HepG2 (cell line): ENCODE measurements at regions not wholly inside any gene's neighbourhood (a gene's known extent, or its start where the extent isn't known, plus 50 kb on each side); places are given as distances from the start of the nearest gene placed in this dataset.

Source experiments
- ATAC-seq: fragments of 200-7000 bp; cut with Tn5 transposase; 3 replicates; pipeline ENCODE4 v1.9.1; 2020; ENCODE audit warnings: mild to moderate bottlenecking, moderate library complexity
- BruUV-seq: library from RNA; stranded (reverse); fragments of 400-500 nt; replicated peaks from 2 replicates; lab custom pipeline; 2021; lab: Mats Ljungman, UMichigan
- CTCF ChIA-PET: fragments of 300-600 bp; formaldehyde crosslinking; extraction: SDS; loops from one replicate; lab custom pipeline; 2021; ENCODE audit warnings: low total read pairs, inconsistent platforms, low intra/inter-chr PET ratio; lab: Yijun Ruan, JAX
- POLR2A ChIA-PET: fragments of 350-600 bp; sonication (Branson Sonifier 250); formaldehyde crosslinking; loops from one replicate; lab custom pipeline; 2020; ENCODE audit warnings: antibody characterized with exemption, inconsistent platforms; lab: Yijun Ruan, JAX
- DNase-seq: peaks from one replicate; pipeline ENCODE4 v3.0.0-alpha.2; 2015; ENCODE audit warnings: low spot score
- FAIRE-seq: peaks from 3 replicates; lab custom pipeline; 2011; peaks lifted over from hg19 to GRCh38; lab: Jason Lieb, UNC
- H2AFZ ChIP-seq: one replicate; pipeline ENCODE4 v1.6.1; 2011; ENCODE audit warnings: low read length, inconsistent platforms
- H3K27ac ChIP-seq: fragments of 300-600 bp; 3 replicates; pipeline ENCODE4 v1.8.0; 2011; ENCODE audit warnings: mixed run types, mild to moderate bottlenecking, mixed read lengths, low read length, inconsistent platforms; ENCODE audit not compliant: insufficient read depth; ENCODE audit errors: extremely low read length
- H3K27me3 ChIP-seq, 2 experiments: fragments of 200-600 bp in 1 of 2; 2 replicates in 1 of 2; 3 replicates in 1 of 2; pipeline versions ENCODE4 v1.6.0 to v1.8.0; 2011; ENCODE audit warnings: low read length in 2 of 2, mild to moderate bottlenecking in 2 of 2, moderate library complexity in 2 of 2, inconsistent platforms in 1 of 2; ENCODE audit not compliant: insufficient read depth in 2 of 2, control insufficient read depth in 1 of 2
- H3K36me3 ChIP-seq, 2 experiments: fragments of 200-600 bp in 1 of 2; replicated peaks in 1 of 2; 2 replicates in 1 of 2; 3 replicates in 1 of 2; pipeline versions ENCODE4 v1.5.1 to v1.8.0; 2011; ENCODE audit warnings: low read length in 2 of 2, inconsistent platforms in 1 of 2; ENCODE audit not compliant: insufficient read depth in 2 of 2, control insufficient read depth in 1 of 2
- H3K4me1 ChIP-seq: 2 replicates; pipeline ENCODE4 v1.5.1; 2012; ENCODE audit warnings: low read length, inconsistent platforms; ENCODE audit not compliant: insufficient read depth
- H3K4me2 ChIP-seq: 2 replicates; pipeline ENCODE4 v1.6.0; 2011; ENCODE audit warnings: low read depth, low read length, inconsistent platforms
- H3K4me3 ChIP-seq, 3 experiments: fragments of 200-600 bp in 1 of 3; sonication (generic), shearing (Covaris generic) in 1 of 3; replicated peaks in 1 of 3; 2 replicates each; pipeline ENCODE4 v1.5.1; 2011 to 2016; ENCODE audit warnings: low read length in 3 of 3, inconsistent platforms in 2 of 3, low read depth in 2 of 3, mild to moderate bottlenecking in 2 of 3, control low read depth in 1 of 3, mixed read lengths in 1 of 3; ENCODE audit not compliant: insufficient read depth in 1 of 3
- H3K79me2 ChIP-seq: one replicate; pipeline ENCODE4 v1.6.1; 2011; ENCODE audit warnings: low read length, inconsistent platforms; ENCODE audit not compliant: insufficient read depth
- H3K9ac ChIP-seq: 2 replicates; pipeline ENCODE4 v1.6.0; 2011; ENCODE audit warnings: mild to moderate bottlenecking, low read depth, low read length, inconsistent platforms; ENCODE audit not compliant: insufficient read depth
- H3K9me3 ChIP-seq: 2 replicates; pipeline ENCODE4 v1.5.1; 2012; ENCODE audit warnings: mild to moderate bottlenecking, low read length
- H4K20me1 ChIP-seq: 2 replicates; pipeline ENCODE4 v1.6.0; 2011; ENCODE audit warnings: inconsistent platforms, mild to moderate bottlenecking, low read length, moderate library complexity; ENCODE audit not compliant: insufficient read depth
- ATF5 ChIP-seq: sonication (generic); formaldehyde crosslinking; IDR thresholded peaks from 2 replicates; pipeline ENCODE4 v1.4.0; 2020; ENCODE audit warnings: mild to moderate bottlenecking, low read depth, missing genetic modification reagents
- FOXM1 ChIP-seq: sonication (generic); formaldehyde crosslinking; IDR thresholded peaks from 2 replicates; pipeline ENCODE4 v1.5.0; 2020; ENCODE audit warnings: missing genetic modification reagents
- MZF1 ChIP-seq: sonication (generic); formaldehyde crosslinking; IDR thresholded peaks from 2 replicates; pipeline ENCODE4 v1.8.1; 2023; ENCODE audit warnings: mild to moderate bottlenecking, missing genetic modification reagents, borderline replicate concordance
- XRCC5 ChIP-seq: fragments of 200-400 bp; formaldehyde crosslinking; optimal IDR thresholded peaks from 2 replicates; pipeline ENCODE3; 2017; ENCODE audit warnings: mild to moderate bottlenecking, low read length
- ZBTB7A ChIP-seq: sonication (generic); formaldehyde crosslinking; IDR thresholded peaks from 2 replicates; pipeline ENCODE4 v1.8.0; 2022; ENCODE audit warnings: mild to moderate bottlenecking, missing genetic modification reagents
- ZC3H4 ChIP-seq: sonication (generic); formaldehyde crosslinking; IDR thresholded peaks from 2 replicates; pipeline ENCODE4 v1.4.0; 2020; ENCODE audit warnings: missing genetic modification reagents, borderline replicate concordance
- ZNF263 ChIP-seq: sonication (generic); formaldehyde crosslinking; IDR thresholded peaks from 2 replicates; pipeline ENCODE4 v1.4.0; 2020; ENCODE audit warnings: missing genetic modification reagents
- ZNF276 ChIP-seq: sonication (generic); formaldehyde crosslinking; IDR thresholded peaks from 2 replicates; pipeline ENCODE4 v1.4.0; 2020; ENCODE audit warnings: mild to moderate bottlenecking, low read depth, missing genetic modification reagents
- ZNF431 ChIP-seq: sonication (generic); formaldehyde crosslinking; IDR thresholded peaks from 2 replicates; pipeline ENCODE4 v1.9.0; 2022; ENCODE audit warnings: missing genetic modification reagents, low read depth, mild to moderate bottlenecking, borderline replicate concordance
- WGBS: methylation state at CpG from one replicate; pipeline ENCODE4 v1.1.6; 2017; ENCODE audit warnings: low lambda C conversion rate; 5-methylcytosine and 5-hydroxymethylcytosine counted together
- in situ Hi-C: cut with HindIII; loops from 2 replicates; pipeline ENCODE4 v1.10.0; 2017; ENCODE audit warnings: low pct_unique_long_range_greater_than_20kb; ENCODE audit not compliant: extremely low pct_ligation_motif_present
- intact Hi-C: fragments of 100-400 bp; cut with micrococcal nuclease; formaldehyde crosslinking; loops from one replicate; pipeline ENCODE4 v1.10.0; 2022; ENCODE audit not compliant: unreplicated experiment
- TF ChIP-seq, protein P1 (sequence below): conservative IDR thresholded peaks from 2 replicates; pipeline ENCODE4 v1.6.1; 2018; ENCODE audit warnings: missing genetic modification reagents

DNA sequence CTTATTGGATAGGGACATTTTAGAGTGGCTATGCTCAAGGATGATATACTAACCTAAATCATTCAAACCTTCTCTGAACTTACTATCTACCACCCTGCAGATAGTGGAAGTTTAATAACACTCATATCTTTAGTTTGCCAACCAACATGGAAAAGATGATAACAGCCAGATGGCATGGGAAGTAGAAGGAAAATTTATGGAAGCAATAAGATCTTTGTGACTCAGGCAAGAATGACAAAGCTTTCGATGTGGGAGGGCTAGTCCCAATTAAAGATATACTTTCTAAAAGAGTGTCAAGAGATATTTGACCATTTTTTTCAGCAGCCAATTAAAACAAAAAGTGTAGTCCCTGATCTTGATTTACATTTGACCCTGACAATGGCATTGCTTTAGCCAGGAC, 631.7 kb downstream of the RPS29 start:
- intact Hi-C loops, result no loop called here
- H3K9ac ChIP-seq, result no peak overlapping the region
- no peaks in the 10 kb centered on the region for H3K36me3 ChIP-seq
- BruUV-seq, result no TSS peak
- 26% methylated on average over 1 of the region's 1 CpG for WGBS
- ATAC-seq (no peak), FAIRE-seq (no peak), DNase-seq (no peak)
- POLR2A ChIA-PET, result no interaction called here
- no peak overlapping the region for H2AFZ ChIP-seq
- no peak overlapping the region for H3K4me3 ChIP-seq
- no peaks in the 10 kb centered on the region for H3K27me3 ChIP-seq
- H4K20me1 ChIP-seq, result no peaks in the 10 kb centered on the region
- H3K79me2 ChIP-seq, result no peaks in the 10 kb centered on the region
- in situ Hi-C loops, result no loop called here
- TF ChIP-seq ZBTB7A (CRISPR knock-in tag) (no peak), FOXM1 (no peak), XRCC5 (no peak), ZNF276 (CRISPR knock-in tag) (no peak), ZNF431 (no peak), ZC3H4 (CRISPR knock-in tag) (no peak), ATF5 (CRISPR knock-in tag) (no peak), MZF1 (no peak), ZNF263 (no peak)
- TF ChIP-seq, protein P1, sequence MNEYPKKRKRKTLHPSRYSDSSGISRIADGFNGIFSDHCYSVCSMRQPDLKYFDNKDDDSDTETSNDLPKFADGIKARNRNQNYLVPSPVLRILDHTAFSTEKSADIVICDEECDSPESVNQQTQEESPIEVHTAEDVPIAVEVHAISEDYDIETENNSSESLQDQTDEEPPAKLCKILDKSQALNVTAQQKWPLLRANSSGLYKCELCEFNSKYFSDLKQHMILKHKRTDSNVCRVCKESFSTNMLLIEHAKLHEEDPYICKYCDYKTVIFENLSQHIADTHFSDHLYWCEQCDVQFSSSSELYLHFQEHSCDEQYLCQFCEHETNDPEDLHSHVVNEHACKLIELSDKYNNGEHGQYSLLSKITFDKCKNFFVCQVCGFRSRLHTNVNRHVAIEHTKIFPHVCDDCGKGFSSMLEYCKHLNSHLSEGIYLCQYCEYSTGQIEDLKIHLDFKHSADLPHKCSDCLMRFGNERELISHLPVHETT, result no peak
- CTCF ChIA-PET, result no interaction called here
- H3K4me1 ChIP-seq, result no peaks in the 10 kb centered on the region
- no peak overlapping the region for H3K4me2 ChIP-seq
- no peak overlapping the region for H3K27ac ChIP-seq
- H3K9me3 ChIP-seq, result peaks cover 36% of the 10 kb centered on the region
